ENCODE measurements at regions not wholly inside any gene's neighbourhood (a gene's known extent, or its start where the extent isn't known, plus 50 kb on each side); places are given as distances from the start of the nearest gene placed in this dataset.

DNA sequence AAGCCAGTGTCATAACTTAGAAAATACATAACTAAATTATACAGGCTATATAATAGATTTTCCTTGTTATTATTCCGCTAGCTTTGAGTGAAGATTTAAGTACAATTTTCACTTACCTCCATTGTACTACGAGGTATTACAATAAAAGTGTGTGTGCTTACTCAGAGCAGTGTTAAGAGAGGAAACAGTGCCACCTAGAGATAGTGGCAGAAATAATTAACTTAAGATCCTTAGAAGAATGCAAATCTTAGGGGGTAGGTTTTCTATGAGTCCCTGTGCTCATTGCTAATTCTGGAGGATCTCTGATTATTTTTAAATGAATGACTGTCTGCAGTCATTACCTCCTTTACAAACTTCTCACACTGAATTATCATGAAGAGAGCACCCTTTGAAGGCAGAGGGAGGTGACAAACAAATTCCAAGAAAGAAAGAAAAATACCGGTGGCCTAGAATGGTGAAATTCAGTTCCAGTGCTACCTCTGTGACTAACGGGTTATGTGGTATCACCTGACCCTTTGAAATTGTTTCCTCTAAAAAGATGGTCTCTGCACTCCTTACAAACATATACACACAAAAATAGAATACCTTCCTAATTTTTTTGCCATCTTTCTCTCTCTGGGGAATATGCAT is 379.8 kb downstream of the TRIM36 start:
- no peak for DNase-seq
- WGBS (ENCODE audit: insufficient coverage), result 57% methylated on average over 2 of the region's 4 CpGs
- Histone ChIP-seq H3K9me3 (ENCODE audit: control insufficient read depth, insufficient read depth, low read length) (no peaks in the 10 kb centered on the region), H3K4me3 (ENCODE audit: low read length) (no peak overlapping the region), H3K4me1 (ENCODE audit: control insufficient read depth, insufficient read depth, low read length) (no peaks in the 10 kb centered on the region), H3K36me3 (ENCODE audit: control insufficient read depth, insufficient read depth, low read length) (no peaks in the 10 kb centered on the region), H3K27me3 (ENCODE audit: control insufficient read depth, insufficient read depth, low read length) (no peaks in the 10 kb centered on the region), H3K27ac (ENCODE audit: low read length) (no peak overlapping the region)
- no peak overlapping the region for H3K27ac Mint-ChIP-seq
- H3K4me3 Mint-ChIP-seq, result no peak overlapping the region
- peaks cover 0 to 6% of the 10 kb centered on the region in 2 donors for H3K9me3 Mint-ChIP-seq
- TF ChIP-seq, protein P1, sequence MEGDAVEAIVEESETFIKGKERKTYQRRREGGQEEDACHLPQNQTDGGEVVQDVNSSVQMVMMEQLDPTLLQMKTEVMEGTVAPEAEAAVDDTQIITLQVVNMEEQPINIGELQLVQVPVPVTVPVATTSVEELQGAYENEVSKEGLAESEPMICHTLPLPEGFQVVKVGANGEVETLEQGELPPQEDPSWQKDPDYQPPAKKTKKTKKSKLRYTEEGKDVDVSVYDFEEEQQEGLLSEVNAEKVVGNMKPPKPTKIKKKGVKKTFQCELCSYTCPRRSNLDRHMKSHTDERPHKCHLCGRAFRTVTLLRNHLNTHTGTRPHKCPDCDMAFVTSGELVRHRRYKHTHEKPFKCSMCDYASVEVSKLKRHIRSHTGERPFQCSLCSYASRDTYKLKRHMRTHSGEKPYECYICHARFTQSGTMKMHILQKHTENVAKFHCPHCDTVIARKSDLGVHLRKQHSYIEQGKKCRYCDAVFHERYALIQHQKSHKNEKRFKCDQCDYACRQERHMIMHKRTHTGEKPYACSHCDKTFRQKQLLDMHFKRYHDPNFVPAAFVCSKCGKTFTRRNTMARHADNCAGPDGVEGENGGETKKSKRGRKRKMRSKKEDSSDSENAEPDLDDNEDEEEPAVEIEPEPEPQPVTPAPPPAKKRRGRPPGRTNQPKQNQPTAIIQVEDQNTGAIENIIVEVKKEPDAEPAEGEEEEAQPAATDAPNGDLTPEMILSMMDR (IDR thresholded peaks at IDR 0.05), result no peak
- H3K4me1 Mint-ChIP-seq, result no peaks in the 10 kb centered on the region
- intact Hi-C loops (cut with micrococcal nuclease), result no loop called here
- ATAC-seq, result no peak
- no peaks in the 10 kb centered on the region for H3K36me3 Mint-ChIP-seq
- no peaks in the 10 kb centered on the region for H3K27me3 Mint-ChIP-seq (ENCODE audit: low read depth in 2 of 2)

DNA sequence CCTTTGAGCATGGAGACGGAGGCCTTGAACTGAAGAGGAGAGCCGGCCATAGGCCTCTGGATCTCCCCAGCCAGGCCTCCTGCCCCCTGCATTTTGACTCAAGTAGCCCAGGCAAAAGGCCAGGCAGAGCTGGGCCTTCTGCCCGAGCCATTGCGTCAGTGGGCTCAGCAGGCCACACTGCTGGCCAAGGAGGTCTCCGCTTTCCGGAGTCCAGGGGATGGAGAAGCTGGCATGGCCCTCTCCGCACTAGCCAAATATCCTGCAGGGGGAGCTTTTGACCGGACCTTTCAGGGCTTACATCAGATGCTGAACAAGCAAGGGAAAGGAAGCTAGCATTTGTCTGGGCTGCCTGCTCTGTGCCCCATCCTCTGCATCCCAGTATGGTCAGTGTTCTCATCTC is 386.8 kb downstream of the TRIM36 start:
- H3K27me3 Mint-ChIP-seq (ENCODE audit: low read depth in 2 of 2), result no peaks in the 10 kb centered on the region
- Histone ChIP-seq H3K9me3 (ENCODE audit: control insufficient read depth, insufficient read depth, low read length) (no peaks in the 10 kb centered on the region), H3K36me3 (ENCODE audit: control insufficient read depth, insufficient read depth, low read length) (no peaks in the 10 kb centered on the region), H3K4me1 (ENCODE audit: control insufficient read depth, insufficient read depth, low read length) (no peaks in the 10 kb centered on the region), H3K27ac (ENCODE audit: low read length) (no peak overlapping the region), H3K4me3 (ENCODE audit: low read length) (no peak overlapping the region), H3K27me3 (ENCODE audit: control insufficient read depth, insufficient read depth, low read length) (no peaks in the 10 kb centered on the region)
- DNase-seq (no peak), ATAC-seq (no peak)
- no peaks in the 10 kb centered on the region for H3K36me3 Mint-ChIP-seq
- no peak overlapping the region for H3K4me3 Mint-ChIP-seq
- peaks cover 0 to 2% of the 10 kb centered on the region in 2 donors for H3K9me3 Mint-ChIP-seq
- WGBS (ENCODE audit: insufficient coverage), result 77% methylated on average over 8 of the region's 8 CpGs
- TF ChIP-seq, protein P1 (IDR thresholded peaks at IDR 0.05), result no peak
- intact Hi-C loops (cut with micrococcal nuclease), result no loop called here
- H3K27ac Mint-ChIP-seq, result no peak overlapping the region
- no peaks in the 10 kb centered on the region for H3K4me1 Mint-ChIP-seq

DNA sequence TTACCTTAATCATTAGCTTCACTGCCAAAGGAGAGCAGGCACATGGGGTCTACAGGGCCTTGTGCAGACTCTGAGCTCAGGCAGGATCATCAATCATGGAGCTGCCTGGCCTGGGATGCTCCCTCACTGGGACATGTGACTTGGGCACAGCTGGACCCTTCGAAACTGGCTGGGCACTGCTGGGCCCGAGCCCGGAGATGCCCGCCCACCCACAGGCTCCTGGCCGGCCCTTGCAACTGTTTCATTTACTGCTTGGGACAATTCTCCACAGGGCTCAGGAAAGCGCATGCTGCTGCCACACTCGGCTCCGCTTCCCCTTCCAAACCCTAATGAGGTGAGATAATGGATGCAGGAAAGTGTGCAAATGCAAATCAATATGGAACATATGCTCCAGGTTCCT is 387.5 kb downstream of the TRIM36 start:
- H3K36me3 ChIP-seq (ENCODE audit: control insufficient read depth, insufficient read depth, low read length), result no peaks in the 10 kb centered on the region
- no peak overlapping the region for H3K27ac Mint-ChIP-seq

More for the DNA sequence above, 387.5 kb downstream of the TRIM36 start:
- no peak overlapping the region for H3K27ac ChIP-seq (ENCODE audit: low read length)
- H3K4me3 Mint-ChIP-seq, result no peak overlapping the region
- DNase-seq, result no peak
- no peaks in the 10 kb centered on the region for H3K36me3 Mint-ChIP-seq
- no peaks in the 10 kb centered on the region for H3K9me3 ChIP-seq (ENCODE audit: control insufficient read depth, insufficient read depth, low read length)
- peaks cover 0 to 2% of the 10 kb centered on the region in 2 donors for H3K9me3 Mint-ChIP-seq
- TF ChIP-seq, protein P1 (IDR thresholded peaks at IDR 0.05), result no peak
- intact Hi-C loops (cut with micrococcal nuclease), result no loop called here
- H3K4me3 ChIP-seq (ENCODE audit: low read length), result no peak overlapping the region
- no peaks in the 10 kb centered on the region for H3K27me3 ChIP-seq (ENCODE audit: control insufficient read depth, insufficient read depth, low read length)
- no peaks in the 10 kb centered on the region for H3K4me1 Mint-ChIP-seq
- no peaks in the 10 kb centered on the region for H3K4me1 ChIP-seq (ENCODE audit: control insufficient read depth, insufficient read depth, low read length)
- WGBS (ENCODE audit: insufficient coverage), result 94% methylated on average over 7 of the region's 8 CpGs
- H3K27me3 Mint-ChIP-seq (ENCODE audit: low read depth in 2 of 2), result no peaks in the 10 kb centered on the region
- ATAC-seq, result no peak

All from natural killer cell (primary cell).